ENCODE measurements at regions not wholly inside any gene's neighbourhood (a gene's known extent, or its start where the extent isn't known, plus 50 kb on each side); places are given as distances from the start of the nearest gene placed in this dataset.

DNA sequence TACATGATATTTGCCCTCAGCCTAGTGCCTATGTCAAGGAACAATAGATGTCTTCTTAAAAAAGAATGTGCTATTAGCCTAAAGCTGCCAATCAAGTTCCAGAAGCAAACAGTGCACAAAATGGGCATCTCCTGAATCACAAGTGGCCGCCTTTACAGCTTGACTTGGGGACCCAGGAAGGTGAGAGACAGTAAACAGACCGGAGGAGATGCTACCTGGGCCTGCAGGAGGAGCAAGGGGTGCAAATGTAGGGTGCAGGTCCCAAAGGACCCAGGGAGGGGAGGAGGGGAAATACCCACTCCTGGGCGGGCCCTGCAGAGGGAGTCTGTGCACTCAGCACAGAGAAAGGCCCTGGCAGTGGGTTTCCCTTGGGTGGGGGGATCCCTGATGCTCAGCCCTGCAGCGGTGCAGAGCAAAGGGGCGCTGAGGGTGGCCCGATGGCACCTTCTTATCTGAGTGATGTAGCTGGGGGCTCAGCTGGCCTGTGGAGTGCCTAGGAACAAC lies 147.7 kb downstream of the WDR11 start:
- no peak for DNase-seq (ENCODE audit: low read depth, low spot score)
- TF ChIP-seq, protein P1, sequence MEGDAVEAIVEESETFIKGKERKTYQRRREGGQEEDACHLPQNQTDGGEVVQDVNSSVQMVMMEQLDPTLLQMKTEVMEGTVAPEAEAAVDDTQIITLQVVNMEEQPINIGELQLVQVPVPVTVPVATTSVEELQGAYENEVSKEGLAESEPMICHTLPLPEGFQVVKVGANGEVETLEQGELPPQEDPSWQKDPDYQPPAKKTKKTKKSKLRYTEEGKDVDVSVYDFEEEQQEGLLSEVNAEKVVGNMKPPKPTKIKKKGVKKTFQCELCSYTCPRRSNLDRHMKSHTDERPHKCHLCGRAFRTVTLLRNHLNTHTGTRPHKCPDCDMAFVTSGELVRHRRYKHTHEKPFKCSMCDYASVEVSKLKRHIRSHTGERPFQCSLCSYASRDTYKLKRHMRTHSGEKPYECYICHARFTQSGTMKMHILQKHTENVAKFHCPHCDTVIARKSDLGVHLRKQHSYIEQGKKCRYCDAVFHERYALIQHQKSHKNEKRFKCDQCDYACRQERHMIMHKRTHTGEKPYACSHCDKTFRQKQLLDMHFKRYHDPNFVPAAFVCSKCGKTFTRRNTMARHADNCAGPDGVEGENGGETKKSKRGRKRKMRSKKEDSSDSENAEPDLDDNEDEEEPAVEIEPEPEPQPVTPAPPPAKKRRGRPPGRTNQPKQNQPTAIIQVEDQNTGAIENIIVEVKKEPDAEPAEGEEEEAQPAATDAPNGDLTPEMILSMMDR (IDR thresholded peaks at IDR 0.05; ENCODE audit: low read depth, low read length): no peak
- in situ Hi-C loops (cut with HindIII; ENCODE audit: low sequenced_read_pairs): no loop called here

DNA sequence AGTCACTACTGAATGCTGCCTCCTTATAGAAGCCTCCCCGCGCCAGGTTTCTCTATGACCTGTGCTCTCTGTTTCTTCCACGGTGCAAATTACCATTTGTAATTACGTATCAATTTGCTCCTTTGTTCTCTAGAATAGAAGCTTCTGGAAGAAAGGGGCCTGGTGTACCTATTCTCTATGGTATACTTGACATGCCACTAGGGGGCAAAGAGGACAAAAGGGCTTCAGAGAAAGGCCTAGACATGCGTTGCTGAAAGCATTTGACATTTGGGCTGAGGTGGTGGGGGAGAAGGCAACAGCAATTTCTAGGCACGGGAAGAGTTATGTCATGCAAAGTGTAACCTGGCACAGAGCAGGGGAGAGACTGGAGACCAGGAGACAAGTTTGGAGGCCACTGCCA lies 148.7 kb downstream of the WDR11 start:
- no peak for DNase-seq (ENCODE audit: low read depth, low spot score)
- H3K4me3 ChIP-seq (ENCODE audit: low read depth, low read length): no peak overlapping the region
- in situ Hi-C loops (cut with HindIII; ENCODE audit: low sequenced_read_pairs): no loop called here
- TF ChIP-seq, protein P1 (IDR thresholded peaks at IDR 0.05; ENCODE audit: low read depth, low read length): no peak

More for the DNA sequence above, 147.7 kb downstream of the WDR11 start:
- no peak overlapping the region for H3K4me3 ChIP-seq (ENCODE audit: low read depth, low read length)

DNA sequence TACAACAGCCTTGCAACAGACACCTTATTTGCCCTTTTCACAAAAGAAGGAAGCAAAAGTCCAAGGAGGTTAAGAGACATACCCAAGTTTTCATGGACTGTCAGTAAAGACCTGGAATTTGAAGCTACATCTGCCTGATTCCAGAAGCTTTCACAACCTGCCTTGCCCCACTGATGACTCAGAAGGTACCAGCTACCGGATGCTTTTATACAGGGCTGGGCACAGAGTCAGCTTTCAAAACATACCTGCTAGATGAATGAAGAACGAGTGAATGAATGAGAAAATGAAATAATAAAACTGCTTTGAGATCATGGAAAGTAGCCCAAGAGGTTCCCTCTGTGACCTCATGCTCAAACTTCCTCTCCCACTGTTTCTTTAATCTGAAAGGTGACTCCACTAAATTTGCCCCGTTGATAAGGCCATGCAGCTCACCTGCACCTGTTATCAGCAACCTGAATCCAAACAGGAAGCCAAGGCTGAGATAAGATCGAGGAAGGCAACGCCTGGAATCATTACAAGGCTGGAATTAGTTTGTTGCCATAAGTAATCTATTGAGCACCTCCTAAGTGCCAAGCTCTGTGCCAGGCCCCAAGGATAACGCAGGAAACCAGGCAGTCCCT lies 151.5 kb downstream of the WDR11 start:
- in situ Hi-C loops (cut with HindIII; ENCODE audit: low sequenced_read_pairs): no loop called here
- DNase-seq (ENCODE audit: low read depth, low spot score): no peak
- no peak overlapping the region for H3K4me3 ChIP-seq (ENCODE audit: low read depth, low read length)
- TF ChIP-seq, protein P1 (IDR thresholded peaks at IDR 0.05; ENCODE audit: low read depth, low read length): no peak

DNA sequence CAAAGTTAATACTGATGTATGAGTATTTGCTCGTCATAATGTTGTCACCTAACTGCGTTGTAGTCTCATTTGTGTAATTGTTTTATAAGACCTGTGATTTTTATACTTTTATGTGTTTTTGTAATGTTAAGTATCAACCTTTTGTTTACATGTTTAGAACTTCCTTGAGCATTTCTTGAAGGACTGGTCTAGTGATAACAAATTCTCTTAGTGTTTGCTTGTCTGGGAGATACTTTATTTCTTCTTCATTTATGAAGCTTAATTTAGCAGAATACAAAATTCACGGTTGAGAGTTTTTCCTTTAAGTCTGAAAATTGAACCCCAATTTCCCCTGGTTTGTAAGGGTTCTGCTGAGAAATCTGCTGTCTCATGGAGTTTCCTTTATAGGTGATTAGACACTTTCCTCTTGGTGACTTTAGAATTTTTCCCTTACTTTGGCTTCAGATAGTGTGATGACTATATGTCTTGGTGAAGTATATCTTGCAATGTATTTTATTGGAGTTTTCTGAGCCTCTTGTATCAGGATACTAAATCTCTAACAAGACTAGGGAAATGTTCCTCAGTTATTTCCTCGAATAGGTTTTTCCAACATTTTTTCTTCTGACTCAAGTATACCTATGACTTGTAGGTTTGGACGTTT lies 154.9 kb downstream of the WDR11 start:
- in situ Hi-C loops (cut with HindIII; ENCODE audit: low sequenced_read_pairs): no loop called here
- no peak for DNase-seq (ENCODE audit: low read depth, low spot score)
- no peak overlapping the region for H3K4me3 ChIP-seq (ENCODE audit: low read depth, low read length)
- TF ChIP-seq, protein P1 (IDR thresholded peaks at IDR 0.05; ENCODE audit: low read depth, low read length): no peak

DNA sequence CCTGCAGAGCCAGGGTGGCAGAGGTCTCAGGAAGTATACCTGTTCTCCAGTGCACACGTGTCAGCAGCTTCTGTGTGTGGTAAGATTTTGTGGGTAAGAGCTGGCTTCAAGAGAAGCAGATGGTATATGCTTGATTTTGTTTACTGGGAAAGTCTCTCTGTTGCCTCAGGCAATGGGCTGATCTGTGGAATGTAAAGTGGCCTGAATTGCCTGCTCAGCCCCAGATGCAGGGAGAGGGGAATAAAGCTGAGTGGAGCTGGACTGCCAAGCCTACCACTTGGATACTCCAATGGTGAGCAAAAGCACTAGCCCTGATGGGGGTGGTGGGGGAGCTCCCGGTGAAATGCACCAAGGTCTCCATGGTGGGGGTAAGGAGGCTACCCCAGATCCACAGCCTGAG lies 156.1 kb downstream of the WDR11 start:
- TF ChIP-seq, protein P1 (IDR thresholded peaks at IDR 0.05; ENCODE audit: low read depth, low read length): no peak
- in situ Hi-C loops (cut with HindIII; ENCODE audit: low sequenced_read_pairs): no loop called here
- no peak overlapping the region for H3K4me3 ChIP-seq (ENCODE audit: low read depth, low read length)
- DNase-seq (ENCODE audit: low read depth, low spot score): no peak

DNA sequence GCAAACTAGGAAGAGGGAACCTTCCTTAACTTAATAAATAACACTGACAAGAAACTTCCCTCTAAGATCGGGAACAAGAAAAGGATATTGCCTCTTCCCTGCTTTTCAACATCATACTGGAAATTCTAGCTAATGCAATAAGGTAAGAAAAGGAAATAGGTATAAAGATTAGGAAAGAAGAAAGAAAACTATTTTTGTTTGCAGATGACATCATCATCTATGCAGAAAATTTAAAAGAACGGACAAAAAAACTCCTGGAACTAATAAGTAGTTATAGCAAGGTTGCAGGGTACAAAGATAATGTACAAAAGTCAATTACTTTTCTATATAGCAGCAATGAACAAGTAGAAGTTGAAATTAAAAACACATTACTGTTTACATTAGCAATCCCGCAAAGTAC lies 164.8 kb downstream of the WDR11 start:
- TF ChIP-seq, protein P1 (IDR thresholded peaks at IDR 0.05; ENCODE audit: low read depth, low read length): no peak
- no peak overlapping the region for H3K4me3 ChIP-seq (ENCODE audit: low read depth, low read length)
- in situ Hi-C loops (cut with HindIII; ENCODE audit: low sequenced_read_pairs): no loop called here
- no peak for DNase-seq (ENCODE audit: low read depth, low spot score)

Measured in astrocyte of the spinal cord (primary cell).